ENCODE measurements at regions not wholly inside any gene's neighbourhood (a gene's known extent, or its start where the extent isn't known, plus 50 kb on each side); places are given as distances from the start of the nearest gene placed in this dataset.

DNA sequence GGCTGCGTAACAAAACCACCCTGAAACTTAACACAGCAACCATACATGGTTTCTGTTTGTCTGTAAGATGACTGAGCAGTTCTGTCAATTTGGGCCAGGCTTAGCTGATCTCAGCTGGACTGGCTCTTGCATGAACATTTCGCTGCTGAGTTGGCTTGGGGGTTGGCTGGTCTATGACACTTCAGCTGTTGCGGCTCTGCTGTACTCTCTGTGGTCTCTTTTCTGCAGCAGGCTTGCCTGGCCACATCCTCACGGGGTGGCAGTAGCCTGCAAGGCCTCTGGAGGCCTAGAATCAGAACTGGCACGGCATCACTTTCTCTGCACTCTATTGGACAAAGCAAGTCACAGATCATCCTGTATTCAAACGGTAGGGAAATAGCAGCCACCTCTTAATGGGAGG lies 216.2 kb downstream of the BCL11B start:
- no peak for TF ChIP-seq EZH2 (IDR thresholded peaks at IDR 0.05; ENCODE audit: borderline replicate concordance, low read depth, low read length, severe bottlenecking)
- no peak for TF ChIP-seq JUN (IDR thresholded peaks at IDR 0.05; ENCODE audit: borderline replicate concordance, insufficient read depth, insufficient read length, low read depth)
- TF ChIP-seq, protein P1, sequence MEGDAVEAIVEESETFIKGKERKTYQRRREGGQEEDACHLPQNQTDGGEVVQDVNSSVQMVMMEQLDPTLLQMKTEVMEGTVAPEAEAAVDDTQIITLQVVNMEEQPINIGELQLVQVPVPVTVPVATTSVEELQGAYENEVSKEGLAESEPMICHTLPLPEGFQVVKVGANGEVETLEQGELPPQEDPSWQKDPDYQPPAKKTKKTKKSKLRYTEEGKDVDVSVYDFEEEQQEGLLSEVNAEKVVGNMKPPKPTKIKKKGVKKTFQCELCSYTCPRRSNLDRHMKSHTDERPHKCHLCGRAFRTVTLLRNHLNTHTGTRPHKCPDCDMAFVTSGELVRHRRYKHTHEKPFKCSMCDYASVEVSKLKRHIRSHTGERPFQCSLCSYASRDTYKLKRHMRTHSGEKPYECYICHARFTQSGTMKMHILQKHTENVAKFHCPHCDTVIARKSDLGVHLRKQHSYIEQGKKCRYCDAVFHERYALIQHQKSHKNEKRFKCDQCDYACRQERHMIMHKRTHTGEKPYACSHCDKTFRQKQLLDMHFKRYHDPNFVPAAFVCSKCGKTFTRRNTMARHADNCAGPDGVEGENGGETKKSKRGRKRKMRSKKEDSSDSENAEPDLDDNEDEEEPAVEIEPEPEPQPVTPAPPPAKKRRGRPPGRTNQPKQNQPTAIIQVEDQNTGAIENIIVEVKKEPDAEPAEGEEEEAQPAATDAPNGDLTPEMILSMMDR (IDR thresholded peaks at IDR 0.05; ENCODE audit: extremely low read depth in 1 of 2, insufficient read depth in 1 of 2, low read depth in 1 of 2, low read length in 2 of 2) = no peak
- no peak for TF ChIP-seq FOS (IDR thresholded peaks at IDR 0.05; ENCODE audit: borderline replicate concordance, insufficient read depth, low read length)
- TF ChIP-seq, protein P2, sequence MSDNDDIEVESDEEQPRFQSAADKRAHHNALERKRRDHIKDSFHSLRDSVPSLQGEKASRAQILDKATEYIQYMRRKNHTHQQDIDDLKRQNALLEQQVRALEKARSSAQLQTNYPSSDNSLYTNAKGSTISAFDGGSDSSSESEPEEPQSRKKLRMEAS (IDR thresholded peaks at IDR 0.05; ENCODE audit: insufficient read depth, insufficient read length) = no peak
- no peak for TF ChIP-seq POLR2AphosphoS5 (IDR thresholded peaks at IDR 0.05; ENCODE audit: insufficient read depth, low read depth, low read length)
- TF ChIP-seq MYC (IDR thresholded peaks at IDR 0.05; ENCODE audit: low read depth, low read length) = no peak
- no peak for TF ChIP-seq GATA2 (IDR thresholded peaks at IDR 0.05; ENCODE audit: insufficient read depth, insufficient read length, low read depth, low read length)
- no peak for TF ChIP-seq POLR2A (IDR thresholded peaks at IDR 0.05; ENCODE audit: low read depth, low read length)
- Histone ChIP-seq H3K27me3 (ENCODE audit: control insufficient read depth in 2 of 2, insufficient read depth in 2 of 2, low read length in 2 of 2) (no peaks in the 10 kb centered on the region), H2AFZ (ENCODE audit: low read depth, low read length) (no peak overlapping the region), H3K9ac (replicated peaks; ENCODE audit: extremely low read depth, insufficient read depth, low read length) (no peak overlapping the region), H3K27ac (ENCODE audit: insufficient read depth, low read depth, low read length) (no peak overlapping the region), H4K20me1 (replicated peaks; ENCODE audit: control insufficient read depth, extremely low read depth, insufficient read depth, low read length) (no peaks in the 10 kb centered on the region), H3K9me1 (replicated peaks; ENCODE audit: control insufficient read depth, extremely low read depth, insufficient read depth, low read length) (no peaks in the 10 kb centered on the region), H3K79me2 (ENCODE audit: control insufficient read depth, insufficient read depth, low read length) (no peaks in the 10 kb centered on the region), H3K4me2 (ENCODE audit: insufficient read depth, low read length) (no peak overlapping the region), H3K4me3 (replicated peaks in 1 of 3; ENCODE audit: insufficient read depth in 1 of 3, low read depth in 1 of 3, low read length in 3 of 3) (no peak overlapping the region), H3K9me3 (replicated peaks; ENCODE audit: control insufficient read depth, insufficient read depth, low read length) (peaks cover 12% of the 10 kb centered on the region), H3K4me1 (ENCODE audit: control insufficient read depth, extremely low read depth, insufficient read depth, low read length) (no peaks in the 10 kb centered on the region), H3K36me3 (ENCODE audit: control insufficient read depth in 2 of 2, extremely low read depth in 1 of 2, insufficient read depth in 2 of 2, low read length in 2 of 2) (no peaks in the 10 kb centered on the region)
- ChIA-PET POLR2A (no interaction called here), CTCF (no interaction called here)
- intact Hi-C loops (cut with micrococcal nuclease) = no loop called here
- no peak for DNase-seq (ENCODE audit: low read depth, low spot score)
- FAIRE-seq = no peak
- no TSS peak for BruUV-seq (replicated peaks)
- dilution Hi-C loops (cut with MboI; ENCODE audit: extremely low pct_ligation_motif_present, low sequenced_read_pairs) = no loop called here
